ENCODE measurements at regions not wholly inside any gene's neighbourhood (a gene's known extent, or its start where the extent isn't known, plus 50 kb on each side); places are given as distances from the start of the nearest gene placed in this dataset.

- TF ChIP-seq, protein P1, sequence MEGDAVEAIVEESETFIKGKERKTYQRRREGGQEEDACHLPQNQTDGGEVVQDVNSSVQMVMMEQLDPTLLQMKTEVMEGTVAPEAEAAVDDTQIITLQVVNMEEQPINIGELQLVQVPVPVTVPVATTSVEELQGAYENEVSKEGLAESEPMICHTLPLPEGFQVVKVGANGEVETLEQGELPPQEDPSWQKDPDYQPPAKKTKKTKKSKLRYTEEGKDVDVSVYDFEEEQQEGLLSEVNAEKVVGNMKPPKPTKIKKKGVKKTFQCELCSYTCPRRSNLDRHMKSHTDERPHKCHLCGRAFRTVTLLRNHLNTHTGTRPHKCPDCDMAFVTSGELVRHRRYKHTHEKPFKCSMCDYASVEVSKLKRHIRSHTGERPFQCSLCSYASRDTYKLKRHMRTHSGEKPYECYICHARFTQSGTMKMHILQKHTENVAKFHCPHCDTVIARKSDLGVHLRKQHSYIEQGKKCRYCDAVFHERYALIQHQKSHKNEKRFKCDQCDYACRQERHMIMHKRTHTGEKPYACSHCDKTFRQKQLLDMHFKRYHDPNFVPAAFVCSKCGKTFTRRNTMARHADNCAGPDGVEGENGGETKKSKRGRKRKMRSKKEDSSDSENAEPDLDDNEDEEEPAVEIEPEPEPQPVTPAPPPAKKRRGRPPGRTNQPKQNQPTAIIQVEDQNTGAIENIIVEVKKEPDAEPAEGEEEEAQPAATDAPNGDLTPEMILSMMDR (IDR thresholded peaks at IDR 0.05), result peak; percentile 35 to 38 (median 35)
- no peak for TF ChIP-seq POLR2A (IDR thresholded peaks at IDR 0.05)
Measured at GRCh38 chrX:37926700-37927099, 79.3 kb upstream of the DYNLT3 start.

Measured in testis (tissue), 2 donors.